B cell (primary cell): ENCODE measurements at regions not wholly inside any gene's neighbourhood (a gene's known extent, or its start where the extent isn't known, plus 50 kb on each side); places are given as distances from the start of the nearest gene placed in this dataset.

Source experiments
- ATAC-seq: fragments of 200-7000 bp; cut with Tn5 transposase; one replicate; pipeline ENCODE4 v1.10.0; 2021; ENCODE audit warnings: low read depth, mild to moderate bottlenecking, moderate number of reproducible peaks, moderate library complexity
- CTCF ChIA-PET: fragments of 350-600 bp; sonication (Branson Sonifier 250); formaldehyde crosslinking; loops from one replicate; lab custom pipeline; 2021; ENCODE audit warnings: antibody characterized with exemption, inconsistent platforms; lab: Charles Lee
- POLR2A ChIA-PET: fragments of 350-600 bp; sonication (Branson Sonifier 250); formaldehyde crosslinking; loops from one replicate; lab custom pipeline; 2021; ENCODE audit warnings: antibody characterized with exemption; lab: Charles Lee
- DNase-seq: peaks from one replicate; pipeline ENCODE4 v3.0.0; 2013
- H2AFZ ChIP-seq: 2 replicates; pipeline ENCODE4 v1.6.1; 2012; ENCODE audit warnings: mild to moderate bottlenecking, low read depth, low read length; ENCODE audit not compliant: insufficient read depth, poor library complexity, severe bottlenecking
- H3K27ac ChIP-seq, 2 donors: 1 replicate in 1 of 2; 2 replicates in 1 of 2; pipeline ENCODE4 v1.5.1; 2012 to 2013; ENCODE audit warnings: low read length in 2 of 2, mild to moderate bottlenecking in 2 of 2, moderate library complexity in 1 of 2
- H3K27me3 ChIP-seq, 4 experiments: fragments of 200-600 bp in 1 of 4; sonication (generic) in 1 of 4; replicated peaks in 1 of 4; 1 replicate in 2 of 4; 2 replicates in 2 of 4; pipeline versions ENCODE4 v1.6.1 to v1.7.0; 2013 to 2016; ENCODE audit warnings: low read length in 3 of 4, mild to moderate bottlenecking in 2 of 4, mixed read lengths in 1 of 4, moderate library complexity in 1 of 4; ENCODE audit not compliant: insufficient read depth in 4 of 4, control insufficient read depth in 3 of 4; ENCODE audit errors: control extremely low read depth in 1 of 4
- H3K36me3 ChIP-seq, 2 experiments: replicated peaks in 1 of 2; 1 replicate in 1 of 2; 2 replicates in 1 of 2; pipeline versions ENCODE4 v1.6.1 to v1.7.1; 2013; ENCODE audit warnings: low read length in 1 of 2; ENCODE audit not compliant: insufficient read depth in 2 of 2, control insufficient read depth in 1 of 2; ENCODE audit errors: control extremely low read depth in 1 of 2, extremely low read depth in 1 of 2
- H3K4me1 ChIP-seq, 2 donors: fragments of 200-600 bp in 1 of 2; sonication (generic) in 1 of 2; 1 replicate in 1 of 2; 2 replicates in 1 of 2; pipeline versions ENCODE4 v1.5.1 to v1.6.1; 2013 to 2017; ENCODE audit warnings: low read length in 2 of 2; ENCODE audit not compliant: control insufficient read depth in 2 of 2, insufficient read depth in 2 of 2
- H3K4me2 ChIP-seq: replicated peaks from 2 replicates; pipeline ENCODE3; 2012; ENCODE audit warnings: mild to moderate bottlenecking, low read depth, low read length; ENCODE audit not compliant: poor library complexity, severe bottlenecking
- H3K4me3 ChIP-seq, 5 experiments: fragments of 200-600 bp in 1 of 5; sonication (generic) in 1 of 5; 1 replicate in 3 of 5; 2 replicates in 2 of 5; pipeline versions ENCODE4 v1.5.1 to v1.7.0; 2011 to 2016; ENCODE audit warnings: low read length in 4 of 5, mild to moderate bottlenecking in 4 of 5, low read depth in 2 of 5, control low read depth in 1 of 5, moderate library complexity in 1 of 5; ENCODE audit not compliant: insufficient read depth in 1 of 5; ENCODE audit errors: control extremely low read depth in 1 of 5, extremely low read depth in 1 of 5
- H3K79me2 ChIP-seq: fragments of 200-600 bp; sonication (generic); one replicate; pipeline ENCODE4 v1.6.0; 2016; ENCODE audit warnings: low read length; ENCODE audit not compliant: control insufficient read depth, insufficient read depth
- H3K9ac ChIP-seq: fragments of 200-600 bp; sonication (generic); 2 replicates; pipeline ENCODE4 v1.6.1; 2017; ENCODE audit warnings: mild to moderate bottlenecking, low read length, moderate library complexity
- H3K9me3 ChIP-seq, 3 donors: one replicate each; pipeline versions ENCODE4 v1.6.1 to v1.7.1; 2013; ENCODE audit warnings: low read length in 2 of 3; ENCODE audit not compliant: control insufficient read depth in 2 of 3, insufficient read depth in 1 of 3; ENCODE audit errors: control extremely low read depth in 1 of 3
- H4K20me1 ChIP-seq: 2 replicates; pipeline ENCODE4 v1.6.0; 2012; ENCODE audit warnings: mild to moderate bottlenecking, low read length; ENCODE audit not compliant: insufficient read depth, control insufficient read depth, poor library complexity, severe bottlenecking
- H3K27ac Mint-ChIP-seq: one replicate; pipeline ENCODE4 v1.8.0; 2021; ENCODE audit warnings: mixed read lengths
- H3K27me3 Mint-ChIP-seq: one replicate; pipeline ENCODE4 v1.8.0; 2021; ENCODE audit warnings: mixed read lengths
- H3K4me1 Mint-ChIP-seq: one replicate; pipeline ENCODE4 v1.8.0; 2021; ENCODE audit warnings: mixed read lengths
- H3K4me3 Mint-ChIP-seq: one replicate; pipeline ENCODE4 v1.8.0; 2021; ENCODE audit warnings: mixed read lengths
- H3K9me3 Mint-ChIP-seq: one replicate; pipeline ENCODE4 v1.8.0; 2022; ENCODE audit warnings: mixed read lengths; ENCODE audit not compliant: insufficient read depth
- CTCF ChIP-seq: fragments of 200-600 bp; IDR thresholded peaks from one replicate; pipeline ENCODE4 v1.8.0; 2022; ENCODE audit warnings: antibody characterized with exemption, mild to moderate bottlenecking
- EZH2 ChIP-seq: IDR thresholded peaks from 2 replicates; pipeline ENCODE4 v1.6.1; 2012; ENCODE audit warnings: borderline replicate concordance, low read depth, mild to moderate bottlenecking, moderate library complexity, low read length; ENCODE audit not compliant: insufficient read depth, poor library complexity, severe bottlenecking
- WGBS: methylation state at CpG from one replicate; pipeline ENCODE4 v1.1.5; 2013; ENCODE audit warnings: missing lambda C conversion rate; ENCODE audit not compliant: insufficient coverage; 5-methylcytosine and 5-hydroxymethylcytosine counted together
- intact Hi-C: fragments of 100-400 bp; cut with micrococcal nuclease; formaldehyde crosslinking; loops from one replicate; pipeline ENCODE4 v1.10.0; 2022

GRCh38 chr14:54172562-54172961 is 215.9 kb upstream of the BMP4 start:
- ChIA-PET CTCF (interaction anchor here (1.7 to 10.1 kb wide), 3 partner anchors 7 to 634 kb away, joined by 7 to 98 read pairs (median 43); no protein-coding TSS in a partner anchor), POLR2A (no interaction called here)
- Histone ChIP-seq H3K9ac (no peak overlapping the region), H2AFZ (no peak overlapping the region), H4K20me1 (no peaks in the 10 kb centered on the region), H3K36me3 (no peaks in the 10 kb centered on the region), H3K79me2 (no peaks in the 10 kb centered on the region), H3K4me2 (no peak overlapping the region), H3K4me1 (no peaks in the 10 kb centered on the region), H3K4me3 (no peak overlapping the region), H3K27me3 (peaks cover 0 to 5% (median under 1%) of the 10 kb centered on the region in 4 experiments), H3K27ac (no peak overlapping the region), H3K9me3 (no peaks in the 10 kb centered on the region)
- no peak for DNase-seq
- WGBS, result 78% methylated on average over 1 of the region's 3 CpGs
- intact Hi-C loops, result no loop called here
- Mint-ChIP-seq H3K9me3 (no peaks in the 10 kb centered on the region), H3K27ac (no peak overlapping the region), H3K27me3 (peaks cover 5% of the 10 kb centered on the region), H3K4me3 (no peak overlapping the region), H3K4me1 (no peaks in the 10 kb centered on the region)
- TF ChIP-seq EZH2 (no peak), CTCF (no peak)
- ATAC-seq, result no peak

GRCh38 chr14:54173802-54174201 is 217.2 kb upstream of the BMP4 start:
- H3K27me3 Mint-ChIP-seq, result peaks cover 13% of the 10 kb centered on the region
- Histone ChIP-seq H3K36me3 (no peaks in the 10 kb centered on the region), H3K79me2 (no peaks in the 10 kb centered on the region), H3K4me2 (no peak overlapping the region), H3K9ac (no peak overlapping the region), H3K27ac (no peak overlapping the region), H4K20me1 (no peaks in the 10 kb centered on the region), H2AFZ (no peak overlapping the region), H3K27me3 (peaks cover 0 to 5% (median 2%) of the 10 kb centered on the region in 4 experiments), H3K4me3 (no peak overlapping the region), H3K9me3 (no peaks in the 10 kb centered on the region), H3K4me1 (no peaks in the 10 kb centered on the region)
- no peak for DNase-seq
- no peak for TF ChIP-seq CTCF
- no peak for TF ChIP-seq EZH2
- H3K4me3 Mint-ChIP-seq, result no peak overlapping the region
- ChIA-PET CTCF (interaction anchor here (1.1 to 10.1 kb wide), 8 partner anchors 8 to 1351 kb away, joined by 3 to 98 read pairs (median 16); no protein-coding TSS in a partner anchor), POLR2A (no interaction called here)
- no peak overlapping the region for H3K27ac Mint-ChIP-seq
- 46% methylated on average over 1 of the region's 2 CpGs for WGBS
- H3K4me1 Mint-ChIP-seq, result no peaks in the 10 kb centered on the region
- H3K9me3 Mint-ChIP-seq, result no peaks in the 10 kb centered on the region
- intact Hi-C loops, result loop anchor here (2.0 kb wide), 1 partner anchor 741 kb away; no protein-coding TSS in a partner anchor
- ATAC-seq, result no peak
